ENCODE measurements at regions not wholly inside any gene's neighbourhood (a gene's known extent, or its start where the extent isn't known, plus 50 kb on each side); places are given as distances from the start of the nearest gene placed in this dataset.

DNA sequence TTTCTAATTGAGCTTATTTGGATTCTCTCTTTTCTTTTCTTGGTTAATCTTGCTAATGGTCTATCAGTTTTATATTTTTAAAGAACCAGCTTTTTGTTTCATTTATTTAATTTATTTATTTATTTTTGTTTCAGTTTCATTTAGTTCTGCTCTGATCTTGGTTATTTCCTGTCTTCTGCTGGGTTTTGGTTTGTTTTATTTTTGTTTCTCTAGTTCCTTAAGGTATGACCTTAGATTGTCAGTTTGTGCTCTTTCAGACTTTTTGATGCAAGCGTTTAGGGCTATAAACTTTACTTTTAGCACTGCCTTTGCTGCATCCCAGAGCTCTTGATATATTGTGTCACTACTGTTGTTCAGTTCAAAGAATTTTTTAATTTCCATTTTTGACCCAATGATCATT, 149.7 kb upstream of the SLC25A13 start:
- TF ChIP-seq, protein P1, sequence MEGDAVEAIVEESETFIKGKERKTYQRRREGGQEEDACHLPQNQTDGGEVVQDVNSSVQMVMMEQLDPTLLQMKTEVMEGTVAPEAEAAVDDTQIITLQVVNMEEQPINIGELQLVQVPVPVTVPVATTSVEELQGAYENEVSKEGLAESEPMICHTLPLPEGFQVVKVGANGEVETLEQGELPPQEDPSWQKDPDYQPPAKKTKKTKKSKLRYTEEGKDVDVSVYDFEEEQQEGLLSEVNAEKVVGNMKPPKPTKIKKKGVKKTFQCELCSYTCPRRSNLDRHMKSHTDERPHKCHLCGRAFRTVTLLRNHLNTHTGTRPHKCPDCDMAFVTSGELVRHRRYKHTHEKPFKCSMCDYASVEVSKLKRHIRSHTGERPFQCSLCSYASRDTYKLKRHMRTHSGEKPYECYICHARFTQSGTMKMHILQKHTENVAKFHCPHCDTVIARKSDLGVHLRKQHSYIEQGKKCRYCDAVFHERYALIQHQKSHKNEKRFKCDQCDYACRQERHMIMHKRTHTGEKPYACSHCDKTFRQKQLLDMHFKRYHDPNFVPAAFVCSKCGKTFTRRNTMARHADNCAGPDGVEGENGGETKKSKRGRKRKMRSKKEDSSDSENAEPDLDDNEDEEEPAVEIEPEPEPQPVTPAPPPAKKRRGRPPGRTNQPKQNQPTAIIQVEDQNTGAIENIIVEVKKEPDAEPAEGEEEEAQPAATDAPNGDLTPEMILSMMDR (IDR thresholded peaks at IDR 0.05), result no peak
- no peak for TF ChIP-seq POLR2A (IDR thresholded peaks at IDR 0.05)

Data from sigmoid colon (tissue), 3 donors.